OCI-LY1 (cell line): ENCODE measurements at regions not wholly inside any gene's neighbourhood (a gene's known extent, or its start where the extent isn't known, plus 50 kb on each side); places are given as distances from the start of the nearest gene placed in this dataset.

ENCODE experiments used
- EZH2 ChIP-seq: fragments of 200-600 bp; sonication (generic), shearing (Covaris generic); IDR thresholded peaks from 2 replicates; pipeline ENCODE4 v1.8.0; 2017; ENCODE audit warnings: borderline replicate concordance, mixed run types, mild to moderate bottlenecking, antibody characterized with exemption, low read length, moderate library complexity, mixed read lengths
- TF ChIP-seq, protein P1 (sequence below): fragments of 200-600 bp; sonication (generic), shearing (Covaris generic); IDR thresholded peaks from 2 replicates; pipeline ENCODE4 v1.5.1; 2017; ENCODE audit warnings: mild to moderate bottlenecking, antibody characterized with exemption, low read length, moderate library complexity, mixed read lengths

DNA sequence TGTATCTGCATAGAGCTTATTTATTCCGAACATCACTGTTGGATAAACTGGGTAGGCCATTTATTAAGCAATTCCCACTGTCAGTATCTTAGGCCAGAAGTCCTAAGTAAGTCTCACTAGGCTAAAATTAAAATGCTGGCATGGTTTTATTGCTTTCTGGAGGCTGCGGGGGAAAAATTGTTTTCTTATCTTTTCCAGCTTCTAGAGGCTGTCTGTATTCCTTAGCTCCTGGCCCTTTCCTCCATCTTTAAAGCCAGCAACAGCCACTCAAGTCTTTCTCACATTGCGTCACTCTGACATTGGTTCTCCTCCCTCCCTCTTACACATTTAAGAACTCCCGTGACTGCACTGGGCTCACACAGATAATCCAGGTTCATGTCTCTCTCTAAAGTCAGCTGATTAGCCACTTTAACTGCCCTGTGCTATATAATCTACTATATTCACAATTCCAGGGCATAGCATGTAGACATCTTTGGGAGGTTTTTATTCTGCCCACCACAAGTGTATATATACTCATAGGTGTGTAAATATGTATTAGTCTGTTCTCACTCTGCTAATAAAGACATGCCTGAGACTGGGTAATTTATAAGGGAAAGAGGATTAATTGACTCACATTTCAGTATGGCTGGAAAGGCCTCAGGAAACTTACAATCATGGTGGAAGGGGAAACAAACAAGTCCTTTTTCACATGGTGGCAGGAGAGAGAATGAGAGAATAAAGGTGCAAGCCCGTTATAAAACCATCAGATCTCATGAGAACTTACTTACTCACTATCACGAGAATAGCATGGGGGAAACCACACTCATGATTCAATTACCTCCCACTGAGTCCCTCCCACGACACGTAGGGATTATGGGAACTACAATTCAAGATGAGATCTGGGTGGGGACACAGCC, 113.5 kb upstream of the SLC7A14 start:
- TF ChIP-seq, protein P1, sequence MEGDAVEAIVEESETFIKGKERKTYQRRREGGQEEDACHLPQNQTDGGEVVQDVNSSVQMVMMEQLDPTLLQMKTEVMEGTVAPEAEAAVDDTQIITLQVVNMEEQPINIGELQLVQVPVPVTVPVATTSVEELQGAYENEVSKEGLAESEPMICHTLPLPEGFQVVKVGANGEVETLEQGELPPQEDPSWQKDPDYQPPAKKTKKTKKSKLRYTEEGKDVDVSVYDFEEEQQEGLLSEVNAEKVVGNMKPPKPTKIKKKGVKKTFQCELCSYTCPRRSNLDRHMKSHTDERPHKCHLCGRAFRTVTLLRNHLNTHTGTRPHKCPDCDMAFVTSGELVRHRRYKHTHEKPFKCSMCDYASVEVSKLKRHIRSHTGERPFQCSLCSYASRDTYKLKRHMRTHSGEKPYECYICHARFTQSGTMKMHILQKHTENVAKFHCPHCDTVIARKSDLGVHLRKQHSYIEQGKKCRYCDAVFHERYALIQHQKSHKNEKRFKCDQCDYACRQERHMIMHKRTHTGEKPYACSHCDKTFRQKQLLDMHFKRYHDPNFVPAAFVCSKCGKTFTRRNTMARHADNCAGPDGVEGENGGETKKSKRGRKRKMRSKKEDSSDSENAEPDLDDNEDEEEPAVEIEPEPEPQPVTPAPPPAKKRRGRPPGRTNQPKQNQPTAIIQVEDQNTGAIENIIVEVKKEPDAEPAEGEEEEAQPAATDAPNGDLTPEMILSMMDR, result no peak
- TF ChIP-seq EZH2, result no peak
